Cardiac septum (tissue), 1 donor: ENCODE measurements at regions not wholly inside any gene's neighbourhood (a gene's known extent, or its start where the extent isn't known, plus 50 kb on each side); places are given as distances from the start of the nearest gene placed in this dataset.
"Not testable (repeated sequence)": the region's sequence is repeated elsewhere in the genome, so short reads cannot be mapped to it uniquely, and the experiment has no call there.

Source experiments
- DNase-seq: peaks from one replicate; pipeline ENCODE4 v3.0.0-alpha.2; 2020; ENCODE audit warnings: low spot score
- intact Hi-C: fragments of 100-400 bp; cut with DNase I; formaldehyde crosslinking; loops from one replicate; pipeline ENCODE4 v1.14.0; 2022
- donor health status: DM: no; HTN: no; CAD: no.

DNA sequence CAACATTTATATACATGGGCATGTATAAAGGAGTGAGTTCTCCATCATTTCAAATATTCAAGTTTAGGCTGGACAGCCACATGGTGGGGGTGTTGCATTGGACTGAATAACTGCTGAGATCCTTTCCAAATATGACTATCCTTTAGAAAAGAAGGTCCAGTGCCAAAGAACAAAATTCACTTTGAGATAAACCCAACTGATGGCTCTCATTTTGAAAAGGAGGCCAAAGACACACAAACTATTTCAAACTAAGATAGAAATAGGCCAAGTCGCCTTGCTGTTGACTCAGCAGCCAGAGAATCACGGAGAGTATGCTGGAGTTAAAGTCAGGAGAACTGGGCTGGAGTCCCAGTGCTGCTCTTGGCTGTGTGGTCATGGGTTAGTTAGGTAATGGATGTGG, 204.5 kb upstream of the LRATD1 start:
- intact Hi-C loops = no loop called here
- no peak for DNase-seq

DNA sequence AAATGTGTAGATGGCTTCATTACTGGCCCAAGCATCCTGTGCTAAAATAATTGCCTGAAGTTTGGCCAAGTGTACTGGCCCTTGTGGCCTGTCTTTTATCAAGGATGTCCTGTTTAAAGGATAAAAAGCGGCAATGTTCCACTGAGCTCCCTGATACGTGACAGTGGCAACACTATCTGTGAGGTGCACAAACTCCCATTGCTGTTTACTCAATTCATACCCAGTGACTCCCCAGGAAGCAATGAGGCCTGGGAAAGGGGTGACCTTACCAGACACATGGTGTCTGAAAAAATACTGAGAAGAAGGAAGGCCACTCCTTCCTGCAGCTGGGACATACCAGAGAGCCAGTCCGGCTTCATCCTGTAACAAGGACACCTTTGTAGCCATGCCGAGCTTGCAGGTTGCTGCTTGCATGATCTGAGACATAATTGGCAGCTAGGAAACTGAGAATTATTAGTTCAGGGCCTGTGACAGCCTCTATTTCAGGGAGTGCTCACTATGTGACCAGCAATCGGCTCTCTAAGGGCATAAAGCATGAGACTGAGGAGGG, 198.5 kb upstream of the LRATD1 start:
- DNase-seq = no peak
- intact Hi-C loops = no loop called here

DNA sequence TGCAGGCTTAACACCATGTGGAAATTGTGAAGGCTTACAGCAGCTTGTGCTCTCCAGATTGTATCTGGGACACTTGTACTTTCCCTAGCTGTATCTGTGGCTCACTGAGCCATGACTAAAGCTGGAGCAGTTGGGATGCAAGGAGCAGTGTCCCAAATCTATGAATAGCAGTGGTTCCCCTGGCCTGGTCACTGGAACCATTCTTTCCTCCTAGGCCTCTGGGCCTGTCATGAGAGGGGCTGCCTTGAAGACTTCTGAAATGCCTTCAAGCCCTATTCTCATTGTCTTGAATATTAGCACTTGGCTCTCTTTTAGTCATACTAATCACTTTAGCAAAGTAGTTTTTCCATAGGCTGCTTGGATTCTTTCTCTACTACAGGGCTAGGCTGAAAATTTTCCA, 186.8 kb upstream of the LRATD1 start:
- intact Hi-C loops = no loop called here

DNA sequence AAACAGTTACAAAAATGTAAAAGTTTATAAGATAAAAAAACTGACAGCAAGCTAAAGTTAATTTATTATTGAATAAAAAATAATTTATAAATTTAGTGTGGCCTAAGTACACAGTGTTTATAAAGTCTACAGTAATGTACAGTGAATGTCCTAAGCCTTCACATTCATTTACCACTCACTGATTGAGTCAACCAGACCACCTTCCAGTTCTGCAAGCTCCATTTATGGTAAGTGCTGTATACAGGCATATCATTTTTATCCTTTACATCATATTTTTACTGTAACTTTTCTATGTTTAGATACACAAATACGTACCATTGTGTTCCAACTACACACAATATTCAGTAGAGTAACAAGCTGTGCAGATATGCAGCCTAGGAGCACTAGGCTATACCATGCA, 184.2 kb upstream of the LRATD1 start:
- intact Hi-C loops = no loop called here
- DNase-seq = no peak

More for the DNA sequence above, 186.8 kb upstream of the LRATD1 start:
- DNase-seq = no peak

DNA sequence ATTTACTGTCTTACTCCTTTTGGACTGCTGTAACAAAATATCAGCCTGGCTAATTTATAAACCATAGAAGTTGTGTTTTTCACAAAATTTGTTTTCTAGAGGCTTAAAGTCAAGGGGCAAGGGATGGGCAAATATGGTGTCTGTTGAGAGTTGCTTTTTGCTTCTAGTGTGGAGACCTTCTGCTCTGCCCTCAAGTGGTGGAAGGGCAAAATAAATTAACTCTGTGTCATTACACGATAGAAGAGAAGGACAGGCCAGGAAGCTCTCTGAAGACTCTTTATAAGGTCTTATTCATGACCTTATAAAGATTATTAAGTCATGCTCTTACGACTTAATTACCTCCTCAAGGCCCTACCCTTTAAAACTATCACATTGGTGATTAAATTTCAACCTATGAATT, 181.2 kb upstream of the LRATD1 start:
- intact Hi-C loops = no loop called here
- no peak for DNase-seq

DNA sequence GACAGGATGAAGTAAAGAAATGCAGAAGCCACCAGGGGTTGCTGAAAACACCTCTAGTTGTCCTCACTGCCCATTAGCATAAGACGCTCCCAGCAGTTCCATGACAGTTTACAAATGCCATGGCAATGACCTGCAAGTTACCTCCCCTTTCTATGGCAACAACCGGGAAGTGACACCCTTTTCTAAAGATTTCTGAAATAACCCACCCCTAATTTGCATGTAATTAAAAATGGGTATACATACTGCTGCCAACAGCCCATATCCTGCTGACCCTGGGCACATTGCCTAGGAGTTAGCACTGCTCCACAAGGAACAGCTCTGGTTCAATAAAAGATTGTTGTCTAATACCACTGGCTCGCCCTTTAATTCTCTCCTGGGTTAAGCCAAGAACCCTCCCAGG, 178.3 kb upstream of the LRATD1 start:
- intact Hi-C loops = no loop called here
- DNase-seq = no peak

DNA sequence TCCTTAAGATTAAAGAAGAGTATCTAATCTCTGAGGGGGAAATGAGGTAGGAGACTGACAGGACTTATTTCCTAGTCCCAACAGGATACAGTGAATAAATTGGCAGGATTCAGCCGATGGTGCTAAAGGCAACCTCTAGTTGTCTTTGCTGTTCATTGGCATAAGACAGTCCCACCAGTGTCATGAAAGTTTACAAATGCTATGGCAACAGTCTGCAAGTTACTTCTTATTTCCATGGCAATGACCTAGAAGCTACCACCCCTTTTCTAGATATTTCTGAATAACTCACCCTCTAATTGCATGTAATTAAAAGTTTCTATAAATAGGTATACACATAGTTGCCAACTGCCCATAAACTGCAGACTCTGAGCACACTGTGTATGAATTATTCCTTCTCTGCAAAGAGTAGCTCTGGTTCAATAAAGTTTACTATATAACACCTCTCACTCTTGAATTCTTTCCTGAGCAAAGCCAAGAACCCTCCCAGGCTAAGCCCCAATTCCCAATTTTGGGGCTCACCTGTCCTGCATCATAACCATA, 172.7 kb upstream of the LRATD1 start:
- no peak for DNase-seq
- intact Hi-C loops = no loop called here

DNA sequence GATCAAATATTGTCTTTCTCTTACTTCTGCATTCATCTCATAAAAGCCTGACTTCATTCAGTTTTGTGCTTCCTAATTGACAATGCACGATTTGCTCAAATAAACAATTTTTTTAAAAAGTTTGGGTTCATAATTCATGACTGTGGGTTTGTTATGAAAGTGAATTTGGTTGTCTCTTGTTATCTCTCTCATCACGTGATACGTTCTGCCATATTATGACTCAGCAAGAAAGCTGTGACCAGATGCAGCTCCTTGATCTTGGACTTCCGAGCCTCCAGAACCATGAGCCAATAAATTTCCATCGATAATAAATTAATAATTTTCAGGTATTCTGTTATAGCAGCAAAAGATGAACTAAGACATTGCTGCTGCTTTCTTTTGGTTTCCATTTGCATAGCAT, 156.5 kb upstream of the LRATD1 start:
- DNase-seq = no peak
- intact Hi-C loops = no loop called here

DNA sequence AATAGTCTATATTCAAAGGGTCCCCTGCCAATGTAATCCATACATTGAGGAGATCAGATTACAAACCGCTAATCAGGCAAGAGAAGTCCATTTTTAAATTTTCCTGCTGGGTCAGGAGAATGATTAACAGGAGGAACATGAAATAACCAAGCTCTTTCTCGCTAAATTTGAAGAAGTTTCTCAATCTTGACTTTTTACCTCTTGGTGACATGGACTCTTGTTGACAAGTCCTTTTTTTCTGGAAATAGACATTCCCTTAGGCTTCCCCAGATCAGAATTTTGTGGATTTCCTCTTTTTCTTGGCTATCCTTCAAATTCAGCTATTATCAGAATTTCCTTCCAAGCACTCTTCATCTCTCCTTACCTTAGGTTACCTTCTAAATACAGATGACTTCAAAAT, 153.0 kb upstream of the LRATD1 start:
- intact Hi-C loops = no loop called here
- DNase-seq = no peak

DNA sequence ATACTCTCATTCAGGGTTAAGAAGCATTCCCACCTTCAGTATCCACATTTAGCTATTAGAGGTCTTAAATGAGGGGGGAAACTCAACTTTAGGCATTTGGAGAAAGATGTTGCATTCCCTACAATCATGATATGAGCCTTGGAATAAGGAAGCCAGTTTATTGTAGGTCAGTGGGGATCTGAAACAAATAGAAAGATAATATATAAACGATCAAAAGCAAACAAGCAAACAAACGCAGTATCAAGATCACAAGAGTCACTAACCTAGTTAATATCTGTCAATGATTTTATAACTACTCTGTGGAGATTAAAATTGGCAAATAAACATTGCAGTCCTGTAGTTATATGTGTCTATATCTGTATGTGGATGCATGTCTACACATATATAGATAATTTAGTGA, 152.4 kb upstream of the LRATD1 start:
- DNase-seq = no peak
- intact Hi-C loops = no loop called here

DNA sequence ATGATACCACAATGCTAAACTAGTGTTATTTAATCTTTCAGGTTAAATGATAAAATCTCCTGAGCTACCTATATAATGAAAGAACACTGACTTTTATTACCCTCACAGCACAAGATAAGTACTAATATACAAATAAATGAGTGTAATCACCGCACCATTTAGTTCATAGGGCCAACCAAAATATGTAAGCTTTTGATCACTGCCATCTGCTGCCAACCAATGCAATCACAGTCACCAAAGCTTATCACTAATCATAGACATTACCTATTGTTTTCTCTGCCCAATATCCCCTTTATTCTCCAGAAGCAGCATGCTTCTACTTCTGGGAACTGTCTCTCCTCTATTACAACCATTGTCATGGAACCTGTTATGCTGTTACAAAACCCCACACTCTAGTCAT, 151.6 kb upstream of the LRATD1 start:
- DNase-seq = no peak
- intact Hi-C loops = no loop called here

DNA sequence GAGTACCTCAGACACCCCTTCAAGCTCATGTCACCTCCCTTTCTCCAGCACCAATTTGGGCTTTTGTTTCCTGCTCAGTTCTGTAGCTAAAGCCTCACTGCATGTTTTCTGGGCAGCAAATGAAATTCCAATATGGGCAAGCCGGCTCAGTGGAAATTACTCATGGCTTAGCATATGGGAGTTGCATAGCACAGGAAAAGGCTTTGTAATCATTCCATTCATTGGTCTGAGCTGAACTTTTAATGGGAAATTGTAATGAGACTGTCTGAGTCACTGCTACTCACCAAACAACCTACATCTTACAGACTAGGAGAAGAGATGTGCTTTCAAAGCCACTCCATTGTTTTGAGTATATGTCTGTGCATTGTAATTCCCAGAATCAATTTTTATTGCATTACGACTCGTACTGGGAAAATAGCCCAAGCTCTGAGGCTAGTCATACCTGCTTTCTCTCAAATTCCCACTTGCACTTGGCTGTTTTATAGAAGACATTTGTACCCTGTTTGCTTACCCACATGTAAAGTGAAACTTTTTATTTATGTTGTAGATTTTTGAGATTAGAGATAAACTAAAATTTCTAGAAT, 139.5 kb upstream of the LRATD1 start:
- intact Hi-C loops = no loop called here
- DNase-seq = no peak

DNA sequence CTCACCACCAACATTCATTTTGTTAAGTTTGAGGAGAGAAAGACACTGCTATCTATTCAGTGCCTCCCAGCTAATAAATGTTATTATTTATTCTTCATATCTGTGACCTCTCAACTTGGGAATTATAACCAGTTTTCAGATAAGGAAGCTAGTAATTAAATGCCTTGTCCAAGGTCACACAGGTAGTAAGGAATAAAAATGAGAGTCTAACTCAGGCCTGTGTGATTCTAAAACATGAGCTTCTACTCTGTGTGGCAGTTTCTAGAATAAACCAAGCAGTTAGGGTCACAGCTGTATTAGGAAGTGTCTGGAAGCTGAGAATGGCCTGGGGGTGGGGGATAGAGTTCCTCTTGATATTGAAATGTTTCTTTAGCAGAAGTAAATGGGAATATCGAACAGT, 137.8 kb upstream of the LRATD1 start:
- DNase-seq = no peak
- intact Hi-C loops = no loop called here

DNA sequence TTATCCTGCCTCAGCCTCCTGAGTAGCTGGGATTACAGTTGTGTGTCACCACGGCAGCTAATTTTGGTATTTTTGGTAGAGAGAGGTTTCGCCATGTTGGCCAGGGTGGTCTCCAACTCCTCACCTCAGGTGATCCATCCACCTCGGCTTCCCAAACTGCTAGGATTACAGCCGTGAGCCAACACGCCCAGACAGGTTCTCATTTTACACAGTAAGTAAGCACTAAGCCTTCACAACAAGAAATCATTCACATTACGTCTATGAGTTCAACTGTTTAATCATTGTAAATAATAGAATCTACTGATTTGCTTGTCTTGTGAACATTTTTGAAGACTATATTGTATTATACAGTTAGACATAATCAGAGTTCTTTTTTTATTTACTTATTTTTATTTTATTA, 131.5 kb upstream of the LRATD1 start:
- DNase-seq = no peak
- intact Hi-C loops = no loop called here

DNA sequence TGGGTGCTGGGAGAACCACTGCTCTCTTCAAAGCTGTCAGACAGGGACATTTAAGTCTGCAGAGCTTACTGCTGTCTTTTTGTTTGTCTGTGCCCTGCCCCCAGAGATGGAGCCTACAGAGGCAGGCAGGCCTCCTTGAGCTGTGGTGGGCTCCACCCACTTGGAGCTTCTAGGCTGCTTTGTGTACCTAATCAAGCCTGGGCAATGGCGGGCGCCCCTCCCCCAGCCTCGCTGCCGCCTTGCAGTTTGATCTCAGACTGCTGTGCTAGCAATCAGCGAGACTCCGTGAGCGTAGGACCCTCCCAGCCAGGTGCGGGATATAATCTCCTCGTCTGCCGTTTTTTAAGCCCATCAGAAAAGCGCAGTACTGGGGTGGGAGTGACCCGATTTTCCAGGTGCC, 125.6 kb upstream of the LRATD1 start:
- DNase-seq, intact Hi-C loops: not testable (repeated sequence)

DNA sequence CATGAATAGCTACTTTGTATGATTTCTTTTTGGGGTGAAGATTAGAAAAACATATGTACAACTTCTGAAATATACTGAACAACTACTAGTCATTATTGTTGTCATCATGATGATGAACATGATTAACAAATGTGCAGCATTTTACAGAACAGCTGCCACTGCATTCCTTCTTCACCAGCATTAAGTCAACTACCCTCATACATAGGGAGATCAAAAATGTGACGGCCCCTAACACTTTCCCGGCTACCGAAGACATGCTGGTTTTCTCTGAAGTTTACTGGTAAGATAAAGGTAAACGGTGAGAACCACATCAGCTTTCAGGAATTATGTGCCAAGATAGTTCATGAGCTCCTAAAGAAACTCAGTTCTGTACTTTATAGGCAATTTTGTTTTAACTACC, 121.0 kb upstream of the LRATD1 start:
- no peak for DNase-seq
- intact Hi-C loops = no loop called here

DNA sequence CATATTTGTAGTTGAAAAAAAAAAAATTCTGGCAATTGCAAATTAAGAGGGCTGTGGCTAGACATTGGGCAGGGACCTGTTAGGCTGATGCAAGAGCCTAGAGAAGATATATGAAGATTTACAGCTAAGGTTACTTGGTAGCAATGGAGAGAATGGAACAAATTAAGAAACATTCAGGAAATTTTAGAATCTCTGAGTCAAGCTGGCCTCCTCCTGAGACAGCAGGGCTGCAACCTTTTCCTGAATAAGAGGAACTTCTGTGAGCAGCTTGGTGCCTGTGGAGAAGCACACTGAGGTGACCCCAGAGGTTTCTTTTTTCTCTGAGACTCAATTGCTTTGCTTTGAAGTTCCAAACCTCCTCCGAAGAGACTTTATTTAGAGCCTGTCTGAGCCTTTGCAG, 118.6 kb upstream of the LRATD1 start:
- intact Hi-C loops = no loop called here
- DNase-seq = no peak

DNA sequence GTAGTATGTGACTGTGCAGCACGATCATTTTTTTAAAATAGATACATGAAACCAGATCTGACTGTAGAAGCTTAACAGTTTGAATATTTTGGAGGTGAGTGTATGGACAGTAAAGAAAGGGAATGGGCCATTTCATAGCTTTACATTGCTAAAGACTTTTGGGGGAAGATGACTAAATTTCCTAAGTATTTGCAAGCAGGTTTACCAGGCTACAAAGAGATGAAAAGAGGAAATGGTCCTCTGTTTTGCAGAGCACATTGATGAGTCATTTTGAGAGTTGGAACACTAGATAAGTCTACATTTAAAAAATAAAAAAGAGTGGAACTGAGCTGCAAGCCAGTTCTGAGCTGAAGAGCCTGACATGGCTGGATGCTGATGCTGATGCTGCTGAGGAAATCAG, 115.7 kb upstream of the LRATD1 start:
- DNase-seq = no peak

DNA sequence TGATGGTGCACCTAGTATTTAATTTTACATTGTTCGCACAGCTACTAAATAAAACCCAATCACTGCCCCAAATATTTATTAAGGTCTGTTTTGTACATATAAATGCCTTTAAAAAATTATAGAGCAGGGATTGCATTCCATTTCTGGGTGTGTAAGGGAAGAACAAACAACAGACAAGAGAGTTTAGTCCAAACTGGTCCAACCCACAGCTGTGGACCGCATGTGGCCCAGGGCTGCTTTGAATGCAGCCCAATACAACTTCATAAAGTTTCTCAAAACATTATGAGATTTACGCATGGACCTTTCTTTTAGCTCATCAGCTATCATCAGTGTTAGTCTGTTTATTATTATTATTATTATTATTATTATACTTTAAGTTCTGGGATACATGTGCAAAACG, 114.8 kb upstream of the LRATD1 start:
- no peak for DNase-seq
- intact Hi-C loops = no loop called here

More for the DNA sequence above, 115.7 kb upstream of the LRATD1 start:
- intact Hi-C loops = no loop called here

DNA sequence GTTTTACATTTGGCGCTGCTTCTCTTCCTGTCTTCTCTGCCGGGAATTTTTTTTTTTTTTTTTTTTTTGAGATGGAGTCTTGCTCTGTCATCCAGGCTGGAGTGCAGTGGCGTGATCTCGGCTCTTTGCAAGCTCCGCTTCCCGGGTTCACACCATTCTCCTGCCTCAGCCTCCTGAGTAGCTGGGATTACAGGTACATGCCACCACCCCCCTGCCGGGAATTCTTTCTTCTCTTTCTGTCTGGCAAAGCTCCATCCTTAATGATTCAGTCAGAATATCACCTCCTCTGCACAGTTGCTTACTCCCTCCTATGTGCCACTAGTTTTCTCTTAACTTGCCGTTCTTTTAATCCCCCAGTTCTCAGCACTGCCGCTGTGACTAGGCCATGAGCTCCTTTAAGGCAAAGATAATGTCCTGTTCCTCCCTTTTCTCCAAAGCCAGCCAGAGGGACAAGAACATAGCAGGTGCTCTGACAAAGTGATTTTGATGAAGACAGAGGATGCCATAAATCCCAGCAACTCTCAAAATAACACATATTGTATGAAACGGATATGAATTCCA, 112.1 kb upstream of the LRATD1 start:
- no peak for DNase-seq

DNA sequence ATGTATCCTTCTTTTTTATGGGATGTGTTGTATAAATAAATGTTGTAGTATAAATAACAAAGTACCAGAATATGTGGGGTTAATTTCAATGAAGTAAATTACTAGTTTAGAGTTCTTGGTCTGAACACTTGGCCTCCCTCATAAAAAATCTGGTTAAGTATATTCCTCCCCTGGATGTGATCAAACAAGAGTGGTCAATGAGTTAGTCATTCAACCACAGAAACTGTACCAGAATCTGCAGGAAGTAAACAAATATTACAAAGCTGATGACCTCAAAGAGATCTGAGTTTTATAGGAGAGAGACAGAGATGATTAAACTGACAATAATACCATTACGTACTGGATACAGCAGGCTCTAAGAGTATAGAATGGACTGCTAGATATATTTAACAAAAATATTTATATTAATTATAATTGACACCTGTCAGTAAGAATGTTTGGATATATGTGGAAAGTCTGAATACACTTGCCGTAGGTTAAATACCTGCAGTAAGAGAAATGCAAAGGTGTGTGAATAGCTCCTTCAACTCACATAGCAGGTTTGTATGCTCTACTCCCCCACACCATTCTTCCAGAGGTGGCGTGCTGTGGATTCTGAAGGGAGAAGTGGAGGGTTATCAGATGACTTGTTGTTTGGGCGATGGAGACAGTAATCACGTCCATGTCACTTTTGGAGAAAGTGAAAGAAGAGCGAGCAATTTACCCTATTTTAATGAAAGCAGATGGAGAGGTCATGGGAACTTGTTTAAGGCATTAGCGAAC, 108.3 kb upstream of the LRATD1 start:
- no peak for DNase-seq
- intact Hi-C loops = no loop called here

More for the DNA sequence above, 112.1 kb upstream of the LRATD1 start:
- intact Hi-C loops = no loop called here
